OCI-LY3 (cell line): ENCODE measurements at regions not wholly inside any gene's neighbourhood (a gene's known extent, or its start where the extent isn't known, plus 50 kb on each side); places are given as distances from the start of the nearest gene placed in this dataset.

Experiments used
- H2AFZ ChIP-seq: fragments of 200-600, 300-600 bp; shearing (Covaris generic); 2 replicates; pipeline ENCODE4 v1.6.0; 2014; ENCODE audit warnings: antibody characterized with exemption, low read depth, low read length
- H3K27ac ChIP-seq: fragments of 200-600, 300-600 bp; sonication (generic); 2 replicates; pipeline ENCODE4 v1.5.1; 2014; ENCODE audit warnings: mild to moderate bottlenecking, low read length, moderate library complexity, mixed read lengths
- H3K27me3 ChIP-seq: fragments of 200-600, 300-600 bp; sonication (generic); 2 replicates; pipeline ENCODE4 v1.6.1; 2014; ENCODE audit warnings: low read depth, low read length, mixed read lengths
- H3K36me3 ChIP-seq: fragments of 200-600, 300-600 bp; sonication (generic); replicated peaks from 2 replicates; pipeline ENCODE3; 2014; ENCODE audit warnings: low read depth, low read length, mixed read lengths
- H3K4me1 ChIP-seq: fragments of 300-600, 200-600 bp; sonication (generic); 2 replicates; pipeline ENCODE4 v1.6.1; 2014; ENCODE audit warnings: low read length, mixed read lengths
- H3K4me2 ChIP-seq: fragments of 200-600, 300-600 bp; sonication (generic); 2 replicates; pipeline ENCODE4 v1.6.1; 2014; ENCODE audit warnings: low read length, mixed read lengths
- H3K4me3 ChIP-seq: fragments of 300-600, 200-600 bp; sonication (generic); 2 replicates; pipeline ENCODE4 v1.5.1; 2014; ENCODE audit warnings: antibody characterized with exemption, mild to moderate bottlenecking, low read length, moderate library complexity
- H3K79me2 ChIP-seq: fragments of 300-600, 200-600 bp; shearing (Covaris generic); 2 replicates; pipeline ENCODE4 v1.6.1; 2014; ENCODE audit warnings: mild to moderate bottlenecking, low read length, mixed read lengths
- H3K9ac ChIP-seq: fragments of 300-600, 200-600 bp; shearing (Covaris generic); 2 replicates; pipeline ENCODE4 v1.6.0; 2014; ENCODE audit warnings: mild to moderate bottlenecking, low read length, moderate library complexity
- H3K9me3 ChIP-seq: fragments of 200-600, 300-600 bp; shearing (Covaris generic); 2 replicates; pipeline ENCODE4 v1.6.1; 2014; ENCODE audit warnings: low read length, mixed read lengths; ENCODE audit not compliant: insufficient read depth
- H4K20me1 ChIP-seq: fragments of 200-600, 300-600 bp; sonication (generic); 2 replicates; pipeline ENCODE4 v1.6.1; 2016; ENCODE audit warnings: low read length, mixed read lengths; ENCODE audit not compliant: insufficient read depth
- EZH2phosphoT487 ChIP-seq: fragments of 200-600 bp; shearing (Covaris generic); IDR thresholded peaks from 2 replicates; pipeline ENCODE4 v1.6.1; 2018; ENCODE audit warnings: antibody characterized with exemption, mixed run types, low read depth
- TF ChIP-seq, protein P1 (sequence below): fragments of 200-600, 300-600 bp; sonication (generic); IDR thresholded peaks from 2 replicates; pipeline ENCODE4 v1.5.1; 2014; ENCODE audit warnings: antibody characterized with exemption, low read length, low read depth

DNA sequence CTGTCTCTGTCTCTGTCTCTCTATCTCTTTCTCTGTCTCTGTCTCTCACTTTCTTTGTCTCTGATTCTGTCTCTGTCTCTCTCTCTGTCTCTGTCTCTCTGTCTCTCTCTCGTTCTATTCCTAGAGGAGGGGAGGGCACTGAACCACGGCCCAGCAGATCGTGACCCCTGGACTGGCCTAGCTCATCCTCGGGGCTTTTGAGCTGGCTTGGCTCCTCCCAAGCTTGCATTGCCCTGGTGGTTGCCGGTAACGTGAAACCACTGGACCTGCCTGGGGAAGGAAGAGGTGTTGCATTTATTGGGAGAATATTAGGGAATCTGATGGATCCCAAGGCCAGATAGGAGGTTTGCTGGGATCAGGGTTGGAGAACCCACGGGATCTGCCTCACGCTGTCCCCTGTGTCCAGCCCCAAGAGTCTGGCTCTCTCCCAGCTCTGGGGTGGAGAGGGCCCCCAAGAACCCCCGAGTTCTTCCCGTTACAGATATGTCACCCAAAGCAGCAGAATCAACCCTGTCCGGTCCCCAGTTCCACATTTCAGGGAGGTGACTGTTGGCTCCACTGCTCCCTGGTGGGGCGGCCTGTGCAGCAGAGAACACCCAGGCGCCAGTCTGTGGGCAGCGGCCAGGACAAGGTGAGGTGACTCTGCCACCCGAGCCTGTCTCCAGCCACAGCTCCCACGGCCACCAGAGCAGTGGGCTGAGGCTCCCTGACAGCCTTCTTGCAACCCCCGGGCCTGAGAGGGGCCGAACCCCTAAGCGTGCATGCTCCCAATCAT lies 228.3 kb downstream of the TTLL2 start:
- Histone ChIP-seq H4K20me1 (no peaks in the 10 kb centered on the region), H3K9me3 (no peaks in the 10 kb centered on the region), H3K79me2 (no peaks in the 10 kb centered on the region), H3K4me3 (no peak overlapping the region), H2AFZ (no peak overlapping the region), H3K36me3 (no peaks in the 10 kb centered on the region), H3K27me3 (peaks cover 8% of the 10 kb centered on the region; the same call in 1 of the 2 replicates), H3K4me1 (peaks cover 4% of the 10 kb centered on the region; the same call in 1 of the 2 replicates), H3K4me2 (no peak overlapping the region), H3K27ac (no peak overlapping the region), H3K9ac (no peak overlapping the region)
- TF ChIP-seq, protein P1, sequence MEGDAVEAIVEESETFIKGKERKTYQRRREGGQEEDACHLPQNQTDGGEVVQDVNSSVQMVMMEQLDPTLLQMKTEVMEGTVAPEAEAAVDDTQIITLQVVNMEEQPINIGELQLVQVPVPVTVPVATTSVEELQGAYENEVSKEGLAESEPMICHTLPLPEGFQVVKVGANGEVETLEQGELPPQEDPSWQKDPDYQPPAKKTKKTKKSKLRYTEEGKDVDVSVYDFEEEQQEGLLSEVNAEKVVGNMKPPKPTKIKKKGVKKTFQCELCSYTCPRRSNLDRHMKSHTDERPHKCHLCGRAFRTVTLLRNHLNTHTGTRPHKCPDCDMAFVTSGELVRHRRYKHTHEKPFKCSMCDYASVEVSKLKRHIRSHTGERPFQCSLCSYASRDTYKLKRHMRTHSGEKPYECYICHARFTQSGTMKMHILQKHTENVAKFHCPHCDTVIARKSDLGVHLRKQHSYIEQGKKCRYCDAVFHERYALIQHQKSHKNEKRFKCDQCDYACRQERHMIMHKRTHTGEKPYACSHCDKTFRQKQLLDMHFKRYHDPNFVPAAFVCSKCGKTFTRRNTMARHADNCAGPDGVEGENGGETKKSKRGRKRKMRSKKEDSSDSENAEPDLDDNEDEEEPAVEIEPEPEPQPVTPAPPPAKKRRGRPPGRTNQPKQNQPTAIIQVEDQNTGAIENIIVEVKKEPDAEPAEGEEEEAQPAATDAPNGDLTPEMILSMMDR: no peak
- no peak for TF ChIP-seq EZH2phosphoT487

DNA sequence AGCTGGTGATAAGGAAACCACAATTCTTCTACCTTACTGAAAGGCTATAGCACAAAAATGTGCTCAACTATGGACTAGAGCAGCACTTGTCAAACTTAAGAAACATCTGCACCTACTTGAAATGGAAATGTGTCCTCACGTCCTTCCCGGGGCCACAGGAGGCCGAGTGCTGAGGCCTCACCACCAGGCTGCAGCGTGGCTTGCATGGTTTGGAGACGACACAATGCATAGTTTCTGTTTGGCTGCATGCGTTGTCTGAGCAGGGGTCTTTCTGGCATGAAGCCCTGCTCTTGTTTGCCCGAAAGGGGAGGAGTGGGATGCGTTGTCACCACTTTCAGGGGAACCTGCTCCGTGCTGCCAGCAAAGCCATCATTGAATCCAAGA lies 228.8 kb downstream of the TTLL2 start:
- Histone ChIP-seq H3K79me2 (no peaks in the 10 kb centered on the region), H3K27ac (no peak overlapping the region), H2AFZ (no peak overlapping the region), H3K4me3 (no peak overlapping the region), H3K27me3 (peaks cover 8% of the 10 kb centered on the region; the same call in 1 of the 2 replicates), H3K36me3 (no peaks in the 10 kb centered on the region), H3K9ac (no peak overlapping the region), H3K4me1 (peaks cover 4% of the 10 kb centered on the region; the same call in 1 of the 2 replicates), H4K20me1 (no peaks in the 10 kb centered on the region), H3K9me3 (no peaks in the 10 kb centered on the region), H3K4me2 (no peak overlapping the region)
- no peak for TF ChIP-seq EZH2phosphoT487
- TF ChIP-seq, protein P1: no peak

DNA sequence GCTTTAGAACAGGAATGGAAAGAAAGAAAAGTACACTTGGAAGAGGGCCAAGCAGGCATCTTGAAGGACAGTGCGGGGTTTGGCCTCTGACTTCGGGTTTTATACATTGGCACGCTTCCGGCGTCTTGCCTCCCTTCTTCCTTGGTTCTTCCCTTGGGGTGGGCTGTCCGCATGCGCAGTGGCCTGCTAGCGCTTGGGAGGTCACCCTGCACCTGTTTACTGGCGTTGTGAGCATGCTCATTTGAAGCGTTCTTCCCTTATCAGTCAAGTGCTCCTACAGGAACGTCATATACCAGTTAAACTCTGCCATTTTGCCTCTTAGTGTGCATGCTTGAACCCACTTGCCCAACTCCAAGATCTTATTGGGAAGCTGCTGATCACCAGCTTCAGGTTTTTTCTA lies 230.0 kb downstream of the TTLL2 start:
- Histone ChIP-seq H3K4me3 (no peak overlapping the region), H2AFZ (no peak overlapping the region), H3K4me2 (no peak overlapping the region), H4K20me1 (no peaks in the 10 kb centered on the region), H3K27ac (no peak overlapping the region), H3K36me3 (no peaks in the 10 kb centered on the region), H3K79me2 (no peaks in the 10 kb centered on the region), H3K9ac (no peak overlapping the region), H3K27me3 (peaks cover 5% of the 10 kb centered on the region; the same call in 1 of the 2 replicates), H3K9me3 (no peaks in the 10 kb centered on the region), H3K4me1 (peaks cover 2% of the 10 kb centered on the region; the same call in 1 of the 2 replicates)
- no peak for TF ChIP-seq EZH2phosphoT487
- TF ChIP-seq, protein P1: no peak

DNA sequence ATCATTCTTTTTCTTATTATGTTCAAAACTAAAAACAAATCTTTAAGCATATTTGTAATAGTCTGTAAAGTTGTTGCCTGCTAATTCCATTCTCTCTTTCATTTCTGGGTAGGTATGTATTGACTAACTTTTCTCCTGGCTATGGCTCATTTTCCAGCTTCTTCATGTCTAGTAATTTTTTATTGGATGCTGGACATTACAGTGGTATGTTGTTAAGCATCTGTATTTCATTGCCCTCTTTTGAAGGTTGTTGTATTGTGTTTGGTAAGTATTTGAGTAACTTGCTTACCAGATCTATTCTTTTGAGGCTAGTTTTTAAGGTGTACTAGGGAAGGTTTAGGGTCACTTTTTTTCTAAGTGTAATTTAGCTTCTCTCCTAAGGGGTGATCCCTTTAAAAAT lies 230.9 kb downstream of the TTLL2 start:
- Histone ChIP-seq H3K4me3 (no peak overlapping the region), H3K4me2 (no peak overlapping the region), H3K27me3 (no peaks in the 10 kb centered on the region), H4K20me1 (no peaks in the 10 kb centered on the region), H3K79me2 (no peaks in the 10 kb centered on the region), H3K36me3 (no peaks in the 10 kb centered on the region), H3K9ac (no peak overlapping the region), H2AFZ (no peak overlapping the region), H3K4me1 (0 out of 2 replicates have a peak, but pooled peaks cover 2% of the 10 kb centered on the region), H3K27ac (no peak overlapping the region), H3K9me3 (no peaks in the 10 kb centered on the region)
- TF ChIP-seq, protein P1: no peak
- no peak for TF ChIP-seq EZH2phosphoT487
